WTC11 (cell line): ENCODE measurements at regions not wholly inside any gene's neighbourhood (a gene's known extent, or its start where the extent isn't known, plus 50 kb on each side); places are given as distances from the start of the nearest gene placed in this dataset.

Experiments
- ATAC-seq: fragments of 200-7000 bp; cut with Tn5 transposase; 2 replicates; pipeline ENCODE4 v1.10.0; 2021; ENCODE audit warnings: mild to moderate bottlenecking, moderate library complexity
- CTCF ChIA-PET: fragments of 300-600 bp; sonication (Branson Sonifier 250); formaldehyde crosslinking; loops from one replicate; lab custom pipeline; 2021; ENCODE audit warnings: antibody characterized with exemption; lab: Charles Lee
- POLR2A ChIA-PET: fragments of 350-600 bp; sonication (Branson Sonifier 250); formaldehyde crosslinking; loops from one replicate; lab custom pipeline; 2021; ENCODE audit warnings: antibody characterized with exemption; lab: Charles Lee
- DNase-seq: peaks from one replicate; pipeline ENCODE4 v3.0.0; 2021; ENCODE audit warnings: low spot score
- H3K27ac Mint-ChIP-seq: 2 replicates; pipeline ENCODE4 v1.8.0; 2021; ENCODE audit warnings: mixed read lengths
- H3K27me3 Mint-ChIP-seq: 2 replicates; pipeline ENCODE4 v1.8.0; 2021; ENCODE audit warnings: low read depth, mild to moderate bottlenecking, moderate library complexity, mixed read lengths
- H3K36me3 Mint-ChIP-seq: 2 replicates; pipeline ENCODE4 v1.8.0; 2021; ENCODE audit warnings: mixed read lengths
- H3K4me1 Mint-ChIP-seq: 2 replicates; pipeline ENCODE4 v1.8.0; 2022; ENCODE audit warnings: mixed read lengths
- H3K4me3 Mint-ChIP-seq: 2 replicates; pipeline ENCODE4 v1.8.0; 2021; ENCODE audit warnings: mild to moderate bottlenecking, moderate library complexity, mixed read lengths
- H3K9me3 Mint-ChIP-seq: 2 replicates; pipeline ENCODE4 v1.8.0; 2021; ENCODE audit warnings: mixed read lengths
- EMX1 ChIP-seq: fragments of 250-450 bp; sonication (Bioruptor Pico); IDR thresholded peaks from 2 replicates; pipeline ENCODE4 v1.8.0; 2021; ENCODE audit warnings: mild to moderate bottlenecking
- ETV6 ChIP-seq: sonication (generic); formaldehyde crosslinking; IDR thresholded peaks from 2 replicates; pipeline ENCODE4 v1.8.1; 2022; ENCODE audit warnings: mild to moderate bottlenecking, missing genetic modification reagents
- FOXP4 ChIP-seq: sonication (generic); formaldehyde crosslinking; IDR thresholded peaks from 2 replicates; pipeline ENCODE4 v1.8.0; 2022; ENCODE audit warnings: mild to moderate bottlenecking, missing genetic modification reagents
- GABPB1 ChIP-seq: sonication (generic); formaldehyde crosslinking; IDR thresholded peaks from 2 replicates; pipeline ENCODE4 v1.8.1; 2023; ENCODE audit warnings: mild to moderate bottlenecking, missing genetic modification reagents
- HMGA2 ChIP-seq: fragments of 250-450 bp; sonication (Bioruptor Pico); IDR thresholded peaks from 2 replicates; pipeline ENCODE4 v1.4.0; 2021; ENCODE audit warnings: mild to moderate bottlenecking, moderate library complexity
- HMGXB4 ChIP-seq: sonication (generic); formaldehyde crosslinking; IDR thresholded peaks from 2 replicates; pipeline ENCODE4 v1.8.1; 2023; ENCODE audit warnings: mild to moderate bottlenecking, moderate library complexity, missing genetic modification reagents
- IRF2 ChIP-seq: sonication (generic); formaldehyde crosslinking; IDR thresholded peaks from 2 replicates; pipeline ENCODE4 v1.8.0; 2022; ENCODE audit warnings: low read depth, missing genetic modification reagents, borderline replicate concordance
- JUN ChIP-seq: sonication (generic); formaldehyde crosslinking; IDR thresholded peaks from 2 replicates; pipeline ENCODE4 v1.8.0; 2023; ENCODE audit warnings: mild to moderate bottlenecking, missing genetic modification reagents
- NFATC4 ChIP-seq: fragments of 250-450 bp; sonication (Bioruptor Pico); IDR thresholded peaks from 2 replicates; pipeline ENCODE4 v1.9.0; 2021; ENCODE audit warnings: mild to moderate bottlenecking
- NFE2L1 ChIP-seq: sonication (generic); formaldehyde crosslinking; IDR thresholded peaks from 2 replicates; pipeline ENCODE4 v1.8.1; 2023; ENCODE audit warnings: missing genetic modification reagents
- NR2C2 ChIP-seq: sonication (generic); formaldehyde crosslinking; IDR thresholded peaks from 2 replicates; pipeline ENCODE4 v1.8.0; 2022; ENCODE audit warnings: mild to moderate bottlenecking, missing genetic modification reagents
- OVOL2 ChIP-seq: fragments of 250-450 bp; sonication (Bioruptor Pico); IDR thresholded peaks from 2 replicates; pipeline ENCODE4 v1.9.0; 2021; ENCODE audit warnings: mild to moderate bottlenecking, borderline replicate concordance
- SMAD3 ChIP-seq: sonication (generic); formaldehyde crosslinking; IDR thresholded peaks from 2 replicates; pipeline ENCODE4 v1.8.0; 2022; ENCODE audit warnings: missing genetic modification reagents, mild to moderate bottlenecking, borderline replicate concordance
- STAT6 ChIP-seq: sonication (generic); formaldehyde crosslinking; conservative IDR thresholded peaks from 2 replicates; pipeline ENCODE4 v1.8.1; 2023; ENCODE audit warnings: mild to moderate bottlenecking, low read depth, missing genetic modification reagents, moderate library complexity
- ZBTB21 ChIP-seq: sonication (generic); formaldehyde crosslinking; IDR thresholded peaks from 2 replicates; pipeline ENCODE4 v1.8.1; 2023; ENCODE audit warnings: mild to moderate bottlenecking, missing genetic modification reagents, borderline replicate concordance
- ZNF219 ChIP-seq: sonication (generic); formaldehyde crosslinking; IDR thresholded peaks from 2 replicates; pipeline ENCODE4 v1.8.0; 2023; ENCODE audit warnings: missing genetic modification reagents, mild to moderate bottlenecking, borderline replicate concordance
- ZNF281 ChIP-seq: sonication (generic); formaldehyde crosslinking; IDR thresholded peaks from 2 replicates; pipeline ENCODE4 v1.8.0; 2023; ENCODE audit warnings: mild to moderate bottlenecking, missing genetic modification reagents
- ZNF317 ChIP-seq: sonication (generic); formaldehyde crosslinking; IDR thresholded peaks from 2 replicates; pipeline ENCODE4 v1.8.1; 2023; ENCODE audit warnings: low read depth, mild to moderate bottlenecking, moderate library complexity, missing genetic modification reagents, borderline replicate concordance
- ZNF425 ChIP-seq: fragments of 250-450 bp; sonication (Bioruptor Pico); conservative IDR thresholded peaks from 2 replicates; pipeline ENCODE4 v1.9.0; 2021; ENCODE audit warnings: mild to moderate bottlenecking

GRCh38 chr11:119905162-119905561 is 176.2 kb upstream of the NECTIN1 start:
- H3K4me1 Mint-ChIP-seq: peaks cover 31% of the 10 kb centered on the region
- H3K27me3 Mint-ChIP-seq: no peaks in the 10 kb centered on the region; the same call in 1 of the 2 replicates
- ATAC-seq (no peak), DNase-seq (no peak)
- TF ChIP-seq STAT6 (CRISPR knock-in tag) (no peak), HMGA2 (CRISPR knock-in tag) (no peak), ZNF317 (CRISPR knock-in tag) (no peak), ETV6 (CRISPR knock-in tag) (no peak), NFATC4 (CRISPR knock-in tag) (no peak), OVOL2 (CRISPR knock-in tag) (no peak), SMAD3 (CRISPR knock-in tag) (no peak), NR2C2 (CRISPR knock-in tag) (no peak), ZNF425 (CRISPR knock-in tag) (no peak), ZBTB21 (CRISPR knock-in tag) (no peak), NFE2L1 (CRISPR knock-in tag) (no peak), GABPB1 (no peak), ZNF281 (CRISPR knock-in tag) (no peak), ZNF219 (CRISPR knock-in tag) (no peak)
- ChIA-PET CTCF (interaction anchor here (0.9 to 1.1 kb wide), 2 partner anchors 175 to 203 kb away, joined by 3 to 4 read pairs; no protein-coding TSS in a partner anchor), POLR2A (no interaction called here)
- H3K9me3 Mint-ChIP-seq: no peaks in the 10 kb centered on the region
- no peaks in the 10 kb centered on the region for H3K36me3 Mint-ChIP-seq
- no peak overlapping the region for H3K27ac Mint-ChIP-seq
- H3K4me3 Mint-ChIP-seq: no peak overlapping the region

- H3K36me3 Mint-ChIP-seq: no peaks in the 10 kb centered on the region
- no peaks in the 10 kb centered on the region; the same call in 1 of the 2 replicates for H3K27me3 Mint-ChIP-seq
- DNase-seq: no peak
- TF ChIP-seq EMX1 (CRISPR knock-in tag) (no peak), IRF2 (no peak), FOXP4 (no peak), HMGXB4 (CRISPR knock-in tag) (no peak), JUN (CRISPR knock-in tag) (no peak), ZNF425 (CRISPR knock-in tag) (no peak), NR2C2 (CRISPR knock-in tag) (no peak)
- TF ChIP-seq, all 79 proteins: peak for 0
- ChIA-PET CTCF (no interaction called here), POLR2A (no interaction called here)
- H3K9me3 Mint-ChIP-seq: no peaks in the 10 kb centered on the region
- H3K27ac Mint-ChIP-seq: no peak overlapping the region
- no peak for ATAC-seq
- H3K4me3 Mint-ChIP-seq: no peak overlapping the region
- H3K4me1 Mint-ChIP-seq: peaks cover 34% of the 10 kb centered on the region
Measured at GRCh38 chr11:119904531-119905035, 175.6 kb upstream of the NECTIN1 start.
